IMR-90 (cell line): ENCODE measurements at regions not wholly inside any gene's neighbourhood (a gene's known extent, or its start where the extent isn't known, plus 50 kb on each side); places are given as distances from the start of the nearest gene placed in this dataset.

Experiments
- ATAC-seq: fragments of 200-7000 bp; cut with Tn5 transposase; 2 replicates; pipeline ENCODE4 v1.9.1; 2020; ENCODE audit warnings: low read depth, mild to moderate bottlenecking, moderate library complexity
- BruUV-seq: library from RNA; stranded (reverse); fragments of 400-500 nt; replicated peaks from 2 replicates; lab custom pipeline; 2021; lab: Mats Ljungman, UMichigan
- CTCF ChIA-PET: fragments of 300-600 bp; formaldehyde crosslinking; extraction: SDS; loops from one replicate; lab custom pipeline; 2021; ENCODE audit warnings: antibody characterized with exemption; lab: Yijun Ruan, JAX
- POLR2A ChIA-PET: fragments of 300-600 bp; sonication (Branson Sonifier 250); formaldehyde crosslinking; loops from one replicate; lab custom pipeline; 2022; ENCODE audit warnings: antibody characterized with exemption; ENCODE audit not compliant: unreplicated experiment; lab: Charles Lee
- DNase-seq: peaks from one replicate; pipeline ENCODE4 v3.0.0; 2013
- H2AFZ ChIP-seq: replicated peaks from 2 replicates; pipeline ENCODE3; 2013; ENCODE audit warnings: low read length, mild to moderate bottlenecking; ENCODE audit not compliant: poor library complexity
- H2AK5ac ChIP-seq: 2 replicates; pipeline ENCODE4 v1.6.1; 2013; ENCODE audit warnings: low read depth, low read length, inconsistent platforms
- H2AK9ac ChIP-seq: replicated peaks from 2 replicates; pipeline ENCODE3; 2013; ENCODE audit warnings: mild to moderate bottlenecking, low read depth, low read length, moderate library complexity; ENCODE audit not compliant: poor library complexity
- H2BK120ac ChIP-seq: 2 replicates; pipeline ENCODE4 v1.6.1; 2013; ENCODE audit warnings: low read depth, low read length, inconsistent platforms
- H2BK15ac ChIP-seq: 3 replicates; pipeline ENCODE4 v1.6.1; 2013; ENCODE audit warnings: low read depth, low read length, inconsistent platforms
- H2BK20ac ChIP-seq: 2 replicates; pipeline ENCODE4 v1.6.1; 2013; ENCODE audit warnings: low read depth, mild to moderate bottlenecking, inconsistent platforms, low read length, moderate library complexity
- H2BK5ac ChIP-seq: 2 replicates; pipeline ENCODE4 v1.6.1; 2013; ENCODE audit warnings: mild to moderate bottlenecking, low read depth, low read length, inconsistent platforms; ENCODE audit not compliant: poor library complexity, severe bottlenecking
- H3K14ac ChIP-seq: replicated peaks from 2 replicates; pipeline ENCODE4 v1.6.1; 2013; ENCODE audit warnings: low read depth, low read length, inconsistent platforms
- H3K18ac ChIP-seq: 2 replicates; pipeline ENCODE4 v1.6.1; 2013; ENCODE audit warnings: low read depth, low read length, control low read depth
- H3K23ac ChIP-seq: 2 replicates; pipeline ENCODE4 v1.6.1; 2013; ENCODE audit warnings: low read depth, low read length, inconsistent platforms
- H3K27ac ChIP-seq: 2 replicates; pipeline ENCODE4 v1.5.1; 2013; ENCODE audit warnings: mild to moderate bottlenecking, control low read depth, low read length; ENCODE audit not compliant: insufficient read depth
- H3K27me3 ChIP-seq: 2 replicates; pipeline ENCODE4 v1.6.1; 2013; ENCODE audit warnings: low read length; ENCODE audit not compliant: control insufficient read depth, insufficient read depth
- H3K36me3 ChIP-seq: 2 replicates; pipeline ENCODE4 v1.6.1; 2013; ENCODE audit warnings: low read length, mixed read lengths; ENCODE audit not compliant: control insufficient read depth, insufficient read depth
- H3K4ac ChIP-seq: 2 replicates; pipeline ENCODE4 v1.6.1; 2013; ENCODE audit warnings: low read depth, low read length, inconsistent platforms
- H3K4me1 ChIP-seq: 2 replicates; pipeline ENCODE4 v1.6.1; 2013; ENCODE audit warnings: low read length, mixed read lengths; ENCODE audit not compliant: control insufficient read depth, insufficient read depth
- H3K4me2 ChIP-seq: 2 replicates; pipeline ENCODE4 v1.6.1; 2013; ENCODE audit warnings: low read depth, mild to moderate bottlenecking, control low read depth, low read length, moderate library complexity
- H3K4me3 ChIP-seq: 2 replicates; pipeline ENCODE4 v1.5.1; 2013; ENCODE audit warnings: low read depth, mild to moderate bottlenecking, control low read depth, low read length, moderate library complexity; ENCODE audit not compliant: insufficient read depth
- H3K56ac ChIP-seq: 2 replicates; pipeline ENCODE4 v1.6.1; 2013; ENCODE audit warnings: low read length, inconsistent platforms; ENCODE audit not compliant: insufficient read depth; ENCODE audit errors: extremely low read depth
- H3K79me1 ChIP-seq, 2 experiments: 2 replicates each; pipeline ENCODE4 v1.6.1; 2013; ENCODE audit warnings: low read length in 2 of 2, inconsistent platforms in 1 of 2, low read depth in 1 of 2
- H3K9ac ChIP-seq: 2 replicates; pipeline ENCODE4 v1.6.1; 2013; ENCODE audit warnings: low read depth, low read length, control low read depth
- H3K9me1 ChIP-seq: 2 replicates; pipeline ENCODE4 v1.6.1; 2013; ENCODE audit warnings: low read length, inconsistent platforms; ENCODE audit not compliant: insufficient read depth
- H3K9me3 ChIP-seq: 2 replicates; pipeline ENCODE4 v1.6.1; 2013; ENCODE audit warnings: low read length; ENCODE audit not compliant: control insufficient read depth, insufficient read depth
- H4K20me1 ChIP-seq: 2 replicates; pipeline ENCODE4 v1.6.1; 2013; ENCODE audit warnings: low read length, inconsistent platforms; ENCODE audit not compliant: insufficient read depth
- H4K5ac ChIP-seq: 2 replicates; pipeline ENCODE4 v1.6.1; 2013; ENCODE audit warnings: mild to moderate bottlenecking, low read depth, low read length, control low read depth
- H4K8ac ChIP-seq, 2 experiments: 2 replicates each; pipeline ENCODE4 v1.6.1; 2013; ENCODE audit warnings: low read depth in 2 of 2, low read length in 2 of 2, control low read depth in 1 of 2, inconsistent platforms in 1 of 2
- H4K91ac ChIP-seq: 2 replicates; pipeline ENCODE4 v1.6.1; 2013; ENCODE audit warnings: low read depth, low read length, inconsistent platforms; ENCODE audit not compliant: insufficient read depth
- CEBPB ChIP-seq: IDR thresholded peaks from 2 replicates; pipeline ENCODE4 v1.6.1; 2012; ENCODE audit warnings: low read depth, low read length, improper control_type of control experiment
- CHD1 ChIP-seq: IDR thresholded peaks from 2 replicates; pipeline ENCODE4 v1.6.1; 2012; ENCODE audit warnings: low read depth, low read length, improper control_type of control experiment
- FOS ChIP-seq: fragments of 150-350 bp; IDR thresholded peaks from 2 replicates; pipeline ENCODE4 v1.6.1; 2016; ENCODE audit warnings: low read depth, low read length
- MAFK ChIP-seq: IDR thresholded peaks from 2 replicates; pipeline ENCODE4 v1.6.1; 2012; ENCODE audit warnings: low read depth, low read length, improper control_type of control experiment
- MAZ ChIP-seq: IDR thresholded peaks from 2 replicates; pipeline ENCODE4 v1.6.1; 2012; ENCODE audit warnings: low read depth, mild to moderate bottlenecking, low read length, improper control_type of control experiment, moderate library complexity, borderline replicate concordance
- MXI1 ChIP-seq: IDR thresholded peaks from 2 replicates; pipeline ENCODE4 v1.6.1; 2012; ENCODE audit warnings: low read depth, mild to moderate bottlenecking, low read length, moderate library complexity, borderline replicate concordance
- NFE2L2 ChIP-seq: fragments of 150-350 bp; IDR thresholded peaks from 2 replicates; pipeline ENCODE4 v1.6.1; 2016; ENCODE audit warnings: low read depth, mild to moderate bottlenecking, low read length
- POLR2A ChIP-seq: IDR thresholded peaks from 2 replicates; pipeline ENCODE4 v1.6.1; 2012; ENCODE audit warnings: mild to moderate bottlenecking, low read depth, low read length
- RAD21 ChIP-seq: IDR thresholded peaks from 2 replicates; pipeline ENCODE4 v1.6.1; 2012; ENCODE audit warnings: low read length, improper control_type of control experiment
- RCOR1 ChIP-seq: IDR thresholded peaks from 2 replicates; pipeline ENCODE4 v1.6.1; 2012; ENCODE audit warnings: mild to moderate bottlenecking, low read length, improper control_type of control experiment; ENCODE audit not compliant: insufficient replicate concordance
- RFX5 ChIP-seq: IDR thresholded peaks from 2 replicates; pipeline ENCODE4 v1.8.0; 2012; ENCODE audit warnings: low read depth, mild to moderate bottlenecking, low read length, moderate library complexity
- SMC3 ChIP-seq: fragments of 150-350 bp; IDR thresholded peaks from 2 replicates; pipeline ENCODE4 v1.6.1; 2016; ENCODE audit warnings: low read depth, mild to moderate bottlenecking, antibody characterized with exemption, low read length, moderate library complexity
- WGBS, 2 experiments: methylation state at CpG; one replicate each; pipeline versions ENCODE4 v1.1.5 to v1.1.7; 2013; ENCODE audit warnings: missing lambda C conversion rate in 2 of 2; ENCODE audit not compliant: insufficient read length in 1 of 2; ENCODE audit errors: extremely low coverage in 2 of 2; 5-methylcytosine and 5-hydroxymethylcytosine counted together
- dilution Hi-C: fragments of 300-500 bp; cut with HindIII; formaldehyde crosslinking; loops from one replicate; pipeline ENCODE4 v1.14.3; 2018; ENCODE audit warnings: low sequenced_read_pairs; ENCODE audit not compliant: unreplicated experiment
- in situ Hi-C: fragments of 300-500 bp; cut with MboI; formaldehyde crosslinking; loops from 3 replicates; pipeline ENCODE4 v1.14.3; 2019; ENCODE audit warnings: low sequenced_read_pairs, inconsistent platforms, mixed read lengths
- intact Hi-C: fragments of 100-400 bp; cut with micrococcal nuclease; formaldehyde crosslinking; loops from 2 replicates; pipeline ENCODE4 v1.10.0; 2022
- TF ChIP-seq, protein P1 (sequence below): conservative IDR thresholded peaks from 2 replicates; pipeline ENCODE4 v1.5.1; 2012; ENCODE audit warnings: mild to moderate bottlenecking, low read depth, low read length, improper control_type of control experiment
- TF ChIP-seq, protein P2 (sequence below): fragments of 150-350 bp; IDR thresholded peaks from 2 replicates; pipeline ENCODE4 v1.6.1; 2016; ENCODE audit warnings: low read depth, mild to moderate bottlenecking, low read length, moderate library complexity, borderline replicate concordance

DNA sequence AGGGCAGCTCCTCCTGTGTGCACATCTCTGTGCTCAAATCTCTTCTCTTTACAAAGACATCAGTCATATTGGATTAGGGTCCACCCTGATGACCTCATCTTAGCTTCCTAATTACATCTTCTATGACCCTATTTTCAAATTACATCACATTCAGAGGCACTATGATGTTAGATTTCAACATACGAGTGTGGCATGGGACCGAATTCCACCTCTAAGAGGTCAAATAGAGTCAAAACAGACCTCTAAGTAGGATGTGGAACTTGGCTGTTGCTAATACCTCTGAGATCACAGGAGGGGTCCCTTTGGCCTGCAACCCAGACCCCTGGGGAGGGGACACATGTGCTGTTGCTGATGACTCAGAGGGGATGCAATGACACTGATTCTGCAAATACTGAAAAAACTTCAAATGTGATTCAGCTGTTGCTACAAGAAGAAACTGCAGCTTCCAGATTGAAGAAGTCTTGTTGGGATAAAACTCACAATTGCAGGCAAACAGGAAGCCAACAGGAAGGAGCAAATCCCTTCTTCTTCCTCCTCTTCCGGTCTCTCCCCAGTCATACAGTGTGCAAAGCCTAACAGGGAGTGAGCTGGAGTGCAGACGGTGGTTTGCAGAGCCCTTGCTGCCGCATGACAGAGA lies 216.2 kb downstream of the MYLK4 start:
- Histone ChIP-seq H2BK15ac (no peak overlapping the region), H3K9ac (no peak overlapping the region), H3K4me3 (no peak overlapping the region), H2AK9ac (no peak overlapping the region), H2BK120ac (no peak overlapping the region), H3K4ac (no peak overlapping the region), H2AK5ac (no peak overlapping the region), H2AFZ (no peak overlapping the region), H3K23ac (no peak overlapping the region), H3K56ac (no peak overlapping the region), H3K9me3 (peaks cover 7% of the 10 kb centered on the region), H3K27me3 (peaks cover 34% of the 10 kb centered on the region), H3K79me1 (no peaks in the 10 kb centered on the region), H3K9me1 (peaks cover 2% of the 10 kb centered on the region; the same call in 1 of the 2 replicates), H3K27ac (peak overlapping the region; percentile 39; the same call in 1 of the 2 replicates), H4K20me1 (peaks cover 2% of the 10 kb centered on the region; the same call in 1 of the 2 replicates), H3K14ac (no peak overlapping the region; the same call in 1 of the 2 replicates), H3K18ac (no peak overlapping the region; the same call in 1 of the 2 replicates), H3K4me1 (peaks cover 9% of the 10 kb centered on the region), H3K36me3 (no peaks in the 10 kb centered on the region), H4K91ac (no peak overlapping the region), H2BK5ac (no peak overlapping the region), H4K5ac (no peak overlapping the region; the same call in 1 of the 2 replicates), H3K4me2 (no peak overlapping the region), H4K8ac (no peak overlapping the region), H2BK20ac (no peak overlapping the region)
- no TSS peak for BruUV-seq
- dilution Hi-C loops (no loop called here), intact Hi-C loops (no loop called here), in situ Hi-C loops (no loop called here)
- POLR2A ChIA-PET, result no interaction called here
- DNase-seq (no peak), ATAC-seq (no peak)
- no peak for TF ChIP-seq RAD21
- no peak for TF ChIP-seq CHD1
- TF ChIP-seq, protein P1, sequence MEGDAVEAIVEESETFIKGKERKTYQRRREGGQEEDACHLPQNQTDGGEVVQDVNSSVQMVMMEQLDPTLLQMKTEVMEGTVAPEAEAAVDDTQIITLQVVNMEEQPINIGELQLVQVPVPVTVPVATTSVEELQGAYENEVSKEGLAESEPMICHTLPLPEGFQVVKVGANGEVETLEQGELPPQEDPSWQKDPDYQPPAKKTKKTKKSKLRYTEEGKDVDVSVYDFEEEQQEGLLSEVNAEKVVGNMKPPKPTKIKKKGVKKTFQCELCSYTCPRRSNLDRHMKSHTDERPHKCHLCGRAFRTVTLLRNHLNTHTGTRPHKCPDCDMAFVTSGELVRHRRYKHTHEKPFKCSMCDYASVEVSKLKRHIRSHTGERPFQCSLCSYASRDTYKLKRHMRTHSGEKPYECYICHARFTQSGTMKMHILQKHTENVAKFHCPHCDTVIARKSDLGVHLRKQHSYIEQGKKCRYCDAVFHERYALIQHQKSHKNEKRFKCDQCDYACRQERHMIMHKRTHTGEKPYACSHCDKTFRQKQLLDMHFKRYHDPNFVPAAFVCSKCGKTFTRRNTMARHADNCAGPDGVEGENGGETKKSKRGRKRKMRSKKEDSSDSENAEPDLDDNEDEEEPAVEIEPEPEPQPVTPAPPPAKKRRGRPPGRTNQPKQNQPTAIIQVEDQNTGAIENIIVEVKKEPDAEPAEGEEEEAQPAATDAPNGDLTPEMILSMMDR, result no peak
- no peak for TF ChIP-seq NFE2L2
- TF ChIP-seq RCOR1, result no peak
- TF ChIP-seq CEBPB, result no peak
- TF ChIP-seq MAZ, result no peak
- no peak for TF ChIP-seq MXI1
- TF ChIP-seq POLR2A, result no peak
- TF ChIP-seq FOS, result no peak
- TF ChIP-seq SMC3, result no peak
- TF ChIP-seq MAFK, result no peak
- TF ChIP-seq, protein P2, sequence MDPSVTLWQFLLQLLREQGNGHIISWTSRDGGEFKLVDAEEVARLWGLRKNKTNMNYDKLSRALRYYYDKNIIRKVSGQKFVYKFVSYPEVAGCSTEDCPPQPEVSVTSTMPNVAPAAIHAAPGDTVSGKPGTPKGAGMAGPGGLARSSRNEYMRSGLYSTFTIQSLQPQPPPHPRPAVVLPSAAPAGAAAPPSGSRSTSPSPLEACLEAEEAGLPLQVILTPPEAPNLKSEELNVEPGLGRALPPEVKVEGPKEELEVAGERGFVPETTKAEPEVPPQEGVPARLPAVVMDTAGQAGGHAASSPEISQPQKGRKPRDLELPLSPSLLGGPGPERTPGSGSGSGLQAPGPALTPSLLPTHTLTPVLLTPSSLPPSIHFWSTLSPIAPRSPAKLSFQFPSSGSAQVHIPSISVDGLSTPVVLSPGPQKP, result no peak
- no peak for TF ChIP-seq RFX5
- WGBS, 2 experiments, result no CpG with 5 or more reads among the region's 5 CpGs
- CTCF ChIA-PET, result no interaction called here
